ENCODE measurements at regions not wholly inside any gene's neighbourhood (a gene's known extent, or its start where the extent isn't known, plus 50 kb on each side); places are given as distances from the start of the nearest gene placed in this dataset.

DNA sequence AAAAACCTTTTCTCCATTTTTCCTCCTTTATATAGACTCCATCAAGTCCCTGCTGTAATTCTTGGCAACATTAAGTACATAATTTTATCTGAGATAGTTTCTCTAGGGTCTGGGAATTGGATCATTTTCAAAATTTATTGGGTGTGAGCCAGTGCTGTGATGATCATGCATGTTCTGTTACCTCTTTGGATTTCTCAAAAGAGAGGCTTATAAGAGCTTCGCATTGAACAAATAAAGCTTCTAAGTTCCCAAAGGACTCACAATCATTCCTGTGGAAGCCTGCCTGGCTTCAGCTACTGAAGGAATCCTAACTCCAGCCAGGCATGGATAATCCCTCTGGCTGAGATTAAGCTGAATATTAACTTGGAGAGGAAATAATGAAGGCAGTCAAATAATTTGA is 208.5 kb downstream of the RAB38 start:
- DNase-seq: no peak
- Mint-ChIP-seq H3K36me3 (no peaks in the 10 kb centered on the region), H3K9me3 (no peaks in the 10 kb centered on the region), H3K4me3 (no peak overlapping the region), H3K4me1 (ENCODE audit: low read depth) (no peaks in the 10 kb centered on the region), H3K27ac (no peak overlapping the region), H3K27me3 (no peaks in the 10 kb centered on the region)
- POLR2A ChIA-PET: no interaction called here
- intact Hi-C loops (cut with micrococcal nuclease): no loop called here
- CTCF ChIA-PET: interaction anchor here (1.0 kb wide), 1 partner anchor 49 kb away, joined by 3 read pairs; no protein-coding TSS in a partner anchor

DNA sequence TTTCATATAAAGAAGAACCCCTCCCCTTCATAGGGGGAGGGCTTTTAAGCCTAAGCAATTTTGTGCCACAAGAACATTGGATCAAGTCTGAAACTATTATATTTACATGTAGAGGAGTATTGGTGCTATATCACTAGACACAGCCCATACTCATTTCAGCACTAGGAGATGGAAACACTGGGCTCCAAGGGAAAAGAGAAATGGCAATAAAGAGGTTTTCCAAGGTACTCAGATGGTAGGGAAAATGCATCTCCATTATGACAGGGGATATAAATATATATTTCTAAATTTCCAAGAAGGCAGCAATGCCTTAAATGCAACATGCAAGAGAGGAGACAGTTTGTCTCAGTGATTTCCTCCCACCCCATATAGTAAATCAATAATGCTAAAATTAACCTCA is 209.0 kb downstream of the RAB38 start:
- H3K36me3 Mint-ChIP-seq: no peaks in the 10 kb centered on the region
- CTCF ChIA-PET: no interaction called here

DNA sequence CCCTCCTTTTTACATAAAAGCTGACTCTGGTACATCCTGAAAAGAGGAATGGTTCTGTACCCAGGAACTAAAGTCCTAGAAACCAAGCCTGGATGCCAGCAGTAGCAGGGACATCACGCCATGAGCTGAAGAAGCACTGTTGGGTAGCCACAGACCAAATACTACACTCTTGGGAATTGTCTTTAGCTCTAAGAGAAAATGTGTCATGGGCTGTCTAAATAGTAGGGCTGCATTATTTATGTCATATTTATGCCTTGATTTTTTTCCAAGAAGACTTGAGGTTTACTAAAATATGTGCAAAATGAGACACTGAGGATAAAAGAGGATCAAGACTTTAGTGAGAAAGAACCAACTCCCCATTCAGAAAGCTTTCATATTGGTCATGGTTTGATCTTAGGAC is 213.6 kb downstream of the RAB38 start:
- DNase-seq: no peak
- CTCF ChIA-PET: interaction anchor here (1.3 kb wide), 1 partner anchor 56 kb away, joined by 3 read pairs; no protein-coding TSS in a partner anchor

More for the DNA sequence above, 209.0 kb downstream of the RAB38 start:
- intact Hi-C loops (cut with micrococcal nuclease): no loop called here
- H3K27ac Mint-ChIP-seq: no peak overlapping the region
- no peaks in the 10 kb centered on the region for H3K9me3 Mint-ChIP-seq
- POLR2A ChIA-PET: no interaction called here
- H3K27me3 Mint-ChIP-seq: no peaks in the 10 kb centered on the region
- no peaks in the 10 kb centered on the region for H3K4me1 Mint-ChIP-seq (ENCODE audit: low read depth)
- DNase-seq: no peak
- H3K4me3 Mint-ChIP-seq: no peak overlapping the region

DNA sequence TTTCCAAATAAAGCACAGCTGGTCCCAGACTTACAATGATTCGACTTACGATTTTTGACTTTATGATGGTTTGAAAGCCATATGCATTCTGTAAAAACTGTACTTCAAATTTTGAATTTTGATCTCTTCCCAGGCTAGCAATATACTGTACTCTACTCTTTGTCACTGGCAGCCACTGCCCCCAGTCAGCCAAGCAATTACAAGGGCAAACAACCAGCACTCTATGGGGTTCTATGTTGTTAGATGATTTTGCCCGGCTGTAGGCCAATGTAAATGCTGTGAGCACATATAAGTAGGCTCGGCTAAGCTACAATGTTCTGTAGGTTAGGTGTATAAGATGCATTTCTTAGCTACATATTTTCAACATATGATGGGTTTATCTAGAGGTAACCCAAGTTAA is 217.3 kb downstream of the RAB38 start:
- no peaks in the 10 kb centered on the region for H3K4me1 Mint-ChIP-seq (ENCODE audit: low read depth)
- H3K9me3 Mint-ChIP-seq: no peaks in the 10 kb centered on the region
- DNase-seq: no peak
- no peaks in the 10 kb centered on the region for H3K36me3 Mint-ChIP-seq
- CTCF ChIA-PET: no interaction called here
- intact Hi-C loops (cut with micrococcal nuclease): no loop called here
- peaks cover 5% of the 10 kb centered on the region for H3K27me3 Mint-ChIP-seq
- no peak overlapping the region for H3K4me3 Mint-ChIP-seq
- no peak overlapping the region for H3K27ac Mint-ChIP-seq
- POLR2A ChIA-PET: no interaction called here

More for the DNA sequence above, 213.6 kb downstream of the RAB38 start:
- intact Hi-C loops (cut with micrococcal nuclease): no loop called here
- Mint-ChIP-seq H3K4me1 (ENCODE audit: low read depth) (no peaks in the 10 kb centered on the region), H3K36me3 (no peaks in the 10 kb centered on the region), H3K27me3 (no peaks in the 10 kb centered on the region), H3K27ac (no peak overlapping the region), H3K9me3 (no peaks in the 10 kb centered on the region), H3K4me3 (no peak overlapping the region)
- POLR2A ChIA-PET: no interaction called here

DNA sequence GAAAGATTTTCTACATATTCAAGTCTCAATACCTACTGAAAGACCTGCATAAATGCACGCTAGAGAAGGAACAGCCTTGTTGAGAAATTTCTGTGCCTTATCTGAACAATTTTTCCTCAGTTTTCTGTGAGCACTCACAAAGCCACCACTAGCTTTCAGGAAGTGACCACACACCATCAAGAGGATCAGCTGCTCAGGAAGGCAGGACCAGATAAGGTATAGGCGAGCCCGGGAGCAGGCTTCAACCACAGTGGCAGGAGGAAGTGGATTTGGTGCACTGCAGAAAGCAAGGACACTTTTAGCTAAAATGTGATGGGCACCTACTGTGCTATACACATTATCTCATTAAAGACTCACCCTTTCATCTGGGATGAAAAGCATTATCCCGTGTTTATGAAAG is 220.8 kb downstream of the RAB38 start:
- ChIA-PET POLR2A (no interaction called here), CTCF (no interaction called here)
- intact Hi-C loops (cut with micrococcal nuclease): no loop called here
- Mint-ChIP-seq H3K27me3 (peaks cover 6% of the 10 kb centered on the region), H3K4me1 (ENCODE audit: low read depth) (no peaks in the 10 kb centered on the region), H3K27ac (no peak overlapping the region), H3K36me3 (no peaks in the 10 kb centered on the region), H3K4me3 (no peak overlapping the region), H3K9me3 (no peaks in the 10 kb centered on the region)
- DNase-seq: no peak

DNA sequence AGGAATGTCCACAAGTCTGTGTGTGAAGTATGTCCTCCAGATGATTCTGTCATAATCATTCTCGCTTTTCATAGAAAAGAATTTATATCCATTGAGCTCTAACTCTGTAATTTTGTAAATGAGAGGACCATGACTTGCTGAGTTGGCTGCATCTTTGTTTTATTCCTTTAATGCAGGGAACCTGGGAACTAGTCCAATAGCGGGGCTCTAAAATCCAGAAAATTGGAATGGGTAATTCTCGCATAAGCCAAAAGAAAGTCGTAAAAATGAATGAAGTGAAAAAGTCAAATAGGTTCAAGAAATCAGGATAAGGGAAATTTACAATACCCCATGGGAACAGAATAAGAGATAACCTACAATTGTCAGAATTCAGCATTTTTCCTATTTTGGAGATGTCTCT is 232.5 kb downstream of the RAB38 start:
- no peaks in the 10 kb centered on the region for H3K36me3 Mint-ChIP-seq
- intact Hi-C loops (cut with micrococcal nuclease): no loop called here
- H3K27ac Mint-ChIP-seq: no peak overlapping the region
- ChIA-PET POLR2A (no interaction called here), CTCF (no interaction called here)
- no peaks in the 10 kb centered on the region for H3K27me3 Mint-ChIP-seq
- no peaks in the 10 kb centered on the region for H3K4me1 Mint-ChIP-seq (ENCODE audit: low read depth)
- DNase-seq: no peak
- H3K9me3 Mint-ChIP-seq: no peaks in the 10 kb centered on the region
- H3K4me3 Mint-ChIP-seq: no peak overlapping the region

DNA sequence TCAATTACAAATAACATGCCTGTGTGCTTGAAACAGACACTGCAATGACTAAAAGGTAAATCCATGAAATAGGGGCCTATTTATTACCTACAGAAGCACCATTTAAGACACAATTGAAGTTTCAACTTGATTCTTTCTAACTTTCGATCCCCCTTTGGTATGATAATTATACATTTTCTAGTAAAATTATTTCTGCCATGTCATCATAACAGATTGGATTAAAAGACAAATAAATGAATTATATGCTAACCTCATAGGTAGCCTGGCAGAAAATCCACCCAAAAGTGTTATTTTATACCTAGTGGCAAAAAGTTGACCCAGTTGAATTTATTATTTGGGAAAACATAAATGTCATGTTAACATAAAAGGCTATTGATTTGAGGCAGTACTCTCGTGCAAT is 241.1 kb downstream of the RAB38 start:
- no peak for DNase-seq
- no peak overlapping the region for H3K27ac Mint-ChIP-seq
- no peaks in the 10 kb centered on the region for H3K27me3 Mint-ChIP-seq
- intact Hi-C loops (cut with micrococcal nuclease): no loop called here
- H3K4me1 Mint-ChIP-seq (ENCODE audit: low read depth): no peaks in the 10 kb centered on the region
- ChIA-PET CTCF (no interaction called here), POLR2A (no interaction called here)
- no peaks in the 10 kb centered on the region for H3K9me3 Mint-ChIP-seq
- H3K4me3 Mint-ChIP-seq: no peak overlapping the region
- no peaks in the 10 kb centered on the region for H3K36me3 Mint-ChIP-seq

GRCh38 chr11:87926250-87926970 is 248.8 kb downstream of the RAB38 start:
- CTCF ChIA-PET: no interaction called here
- Mint-ChIP-seq H3K9me3 (no peaks in the 10 kb centered on the region), H3K4me3 (no peak overlapping the region), H3K36me3 (no peaks in the 10 kb centered on the region), H3K4me1 (ENCODE audit: low read depth) (no peaks in the 10 kb centered on the region), H3K27me3 (peaks cover 1% of the 10 kb centered on the region), H3K27ac (no peak overlapping the region)
- POLR2A ChIA-PET: no interaction called here
- intact Hi-C loops (cut with micrococcal nuclease): no loop called here
- DNase-seq: no peak

GRCh38 chr11:87924125-87924524 is 251.1 kb downstream of the RAB38 start:
- intact Hi-C loops (cut with micrococcal nuclease): no loop called here
- ChIA-PET POLR2A (no interaction called here), CTCF (no interaction called here)
- Mint-ChIP-seq H3K27ac (no peak overlapping the region), H3K4me1 (ENCODE audit: low read depth) (no peaks in the 10 kb centered on the region), H3K9me3 (no peaks in the 10 kb centered on the region), H3K4me3 (no peak overlapping the region), H3K36me3 (no peaks in the 10 kb centered on the region), H3K27me3 (peaks cover 1% of the 10 kb centered on the region)
- no peak for DNase-seq

DNA sequence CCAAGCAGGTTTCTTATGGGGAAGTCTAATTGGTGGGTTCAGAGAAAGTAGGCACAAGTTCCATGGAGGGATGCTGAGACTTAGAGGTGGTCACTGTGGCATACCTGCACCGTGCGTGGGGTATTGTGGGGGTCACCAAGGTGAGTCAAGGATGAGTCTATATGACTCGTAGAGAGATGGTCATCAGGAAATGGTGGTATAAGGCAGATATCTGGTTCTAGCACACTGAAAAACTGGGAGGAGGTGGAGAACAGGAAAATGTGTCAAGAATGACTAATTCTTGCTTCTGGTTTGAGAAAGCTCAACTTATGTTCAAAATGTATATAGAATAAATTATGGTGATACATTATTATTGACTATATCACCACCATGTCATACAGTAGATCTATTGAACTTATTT is 258.1 kb downstream of the RAB38 start:
- no peak overlapping the region for H3K4me3 Mint-ChIP-seq
- H3K36me3 Mint-ChIP-seq: no peaks in the 10 kb centered on the region
- ChIA-PET POLR2A (no interaction called here), CTCF (no interaction called here)
- peaks cover 1% of the 10 kb centered on the region for H3K27me3 Mint-ChIP-seq
- DNase-seq: no peak
- no peak overlapping the region for H3K27ac Mint-ChIP-seq
- H3K9me3 Mint-ChIP-seq: no peaks in the 10 kb centered on the region
- intact Hi-C loops (cut with micrococcal nuclease): no loop called here
- no peaks in the 10 kb centered on the region for H3K4me1 Mint-ChIP-seq (ENCODE audit: low read depth)

DNA sequence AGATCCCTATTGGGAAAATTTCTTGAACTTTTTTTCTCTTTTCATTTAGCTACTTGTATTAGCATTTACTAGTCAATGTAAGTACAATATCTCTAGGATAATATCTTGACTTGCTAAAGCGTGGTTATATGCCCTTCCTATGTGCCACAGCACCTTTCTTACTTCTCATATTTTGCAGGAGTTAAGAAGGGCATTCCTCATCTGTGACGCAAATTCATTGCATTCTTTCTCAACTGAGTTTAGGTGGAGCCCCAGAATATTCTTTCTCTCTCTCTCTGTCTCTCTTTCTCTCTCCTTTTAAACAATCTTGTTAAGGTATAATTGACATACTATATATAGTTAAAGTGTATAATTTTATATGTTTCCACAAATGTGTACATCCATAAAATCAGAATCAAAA is 266.1 kb downstream of the RAB38 start:
- H3K36me3 Mint-ChIP-seq: no peaks in the 10 kb centered on the region
- H3K27me3 Mint-ChIP-seq: no peaks in the 10 kb centered on the region
- POLR2A ChIA-PET: no interaction called here
- no peak overlapping the region for H3K27ac Mint-ChIP-seq
- no peaks in the 10 kb centered on the region for H3K9me3 Mint-ChIP-seq
- intact Hi-C loops (cut with micrococcal nuclease): no loop called here
- CTCF ChIA-PET: no interaction called here
- H3K4me3 Mint-ChIP-seq: no peak overlapping the region
- no peaks in the 10 kb centered on the region for H3K4me1 Mint-ChIP-seq (ENCODE audit: low read depth)
- no peak for DNase-seq

- Mint-ChIP-seq H3K36me3 (no peaks in the 10 kb centered on the region), H3K27me3 (no peaks in the 10 kb centered on the region), H3K9me3 (no peaks in the 10 kb centered on the region), H3K4me3 (no peak overlapping the region), H3K27ac (no peak overlapping the region), H3K4me1 (ENCODE audit: low read depth) (no peaks in the 10 kb centered on the region)
- intact Hi-C loops (cut with micrococcal nuclease): no loop called here
- ChIA-PET CTCF (no interaction called here), POLR2A (no interaction called here)
- DNase-seq: no peak
Observed at GRCh38 chr11:87908086-87908485, 267.2 kb downstream of the RAB38 start.

DNA sequence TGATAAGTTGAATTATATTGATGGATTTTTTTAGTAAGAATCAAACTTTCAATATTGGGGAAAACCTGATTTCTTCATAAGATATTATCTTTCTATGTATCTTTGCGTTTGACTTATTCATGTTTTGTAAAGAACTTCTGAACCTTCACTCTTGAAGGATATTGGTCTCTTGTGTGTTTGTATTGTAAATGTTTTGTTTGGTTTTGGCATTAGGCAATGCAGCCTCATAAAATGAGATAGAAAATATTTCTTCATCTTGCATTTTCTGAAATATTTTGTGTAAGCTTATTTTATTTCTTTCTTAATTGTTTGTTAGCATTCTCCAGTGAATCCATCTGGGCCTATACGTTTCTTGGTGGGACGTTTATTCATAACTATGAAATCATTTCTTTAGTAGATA is 271.9 kb downstream of the RAB38 start:
- CTCF ChIA-PET: no interaction called here
- no peaks in the 10 kb centered on the region for H3K36me3 Mint-ChIP-seq
- no peak overlapping the region for H3K4me3 Mint-ChIP-seq
- POLR2A ChIA-PET: no interaction called here
- H3K27ac Mint-ChIP-seq: no peak overlapping the region
- no peaks in the 10 kb centered on the region for H3K4me1 Mint-ChIP-seq (ENCODE audit: low read depth)
- no peaks in the 10 kb centered on the region for H3K9me3 Mint-ChIP-seq
- intact Hi-C loops (cut with micrococcal nuclease): no loop called here
- H3K27me3 Mint-ChIP-seq: no peaks in the 10 kb centered on the region
- no peak for DNase-seq
